ENCODE measurements at regions not wholly inside any gene's neighbourhood (a gene's known extent, or its start where the extent isn't known, plus 50 kb on each side); places are given as distances from the start of the nearest gene placed in this dataset.
"Not testable (repeated sequence)": the region's sequence is repeated elsewhere in the genome, so short reads cannot be mapped to it uniquely, and the experiment has no call there.

- Histone ChIP-seq H3K9me2 (replicated peaks; ENCODE audit: low read depth, low read length) (no peaks in the 10 kb centered on the region), H2AFZ (ENCODE audit: low read length) (no peak overlapping the region), H3K4me3 (ENCODE audit: low read length, poor library complexity, severe bottlenecking) (no peak overlapping the region), H3F3A (ENCODE audit: low read depth) (no peaks in the 10 kb centered on the region), H3K9ac (ENCODE audit: low read depth, low read length, poor library complexity, severe bottlenecking) (no peak overlapping the region), H3K9me3 (ENCODE audit: insufficient read depth, low read depth, low read length) (no peaks in the 10 kb centered on the region), H3K79me2 (ENCODE audit: insufficient read depth, low read length) (no peaks in the 10 kb centered on the region), H4K20me1 (ENCODE audit: insufficient read depth, low read length, poor library complexity, severe bottlenecking) (no peaks in the 10 kb centered on the region), H3K4me2 (ENCODE audit: low read depth, low read length, poor library complexity, severe bottlenecking) (no peak overlapping the region), H3K36me3 (ENCODE audit: insufficient read depth, low read length) (no peaks in the 10 kb centered on the region), H3K4me1 (ENCODE audit: insufficient read depth, low read length, poor library complexity, severe bottlenecking) (peaks cover 14% of the 10 kb centered on the region), H3K27me3 (ENCODE audit: insufficient read depth, low read length, poor library complexity, severe bottlenecking) (no peaks in the 10 kb centered on the region)
- no peak for TF ChIP-seq CTCF (conservative IDR thresholded peaks at IDR 0.05; ENCODE audit: low read length)
- no peak for TF ChIP-seq EZH2phosphoT487 (IDR thresholded peaks at IDR 0.05; ENCODE audit: borderline replicate concordance)
Measured at GRCh38 chr9:81028504-81028903, 660.8 kb downstream of the TLE1 start.

DNA sequence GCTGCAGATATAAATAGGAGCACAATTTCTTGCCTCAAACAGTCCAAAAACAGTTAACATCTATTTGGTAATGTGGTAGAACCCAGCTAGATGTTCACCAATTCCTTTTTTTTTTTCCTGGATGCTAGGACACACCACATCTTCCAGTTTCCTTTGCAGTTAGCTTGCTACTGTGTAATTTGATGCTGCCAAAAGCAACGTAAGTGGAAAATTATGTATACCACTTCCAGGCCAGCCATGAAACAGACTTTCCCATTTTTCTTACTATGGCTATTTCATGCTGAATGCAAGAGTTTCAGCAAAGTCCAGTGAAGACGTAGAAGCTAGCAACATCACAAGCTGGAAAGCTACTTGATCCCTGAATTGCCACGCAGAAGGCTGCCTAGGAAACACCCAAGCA is 667.2 kb downstream of the TLE1 start:
- no peak for TF ChIP-seq CTCF (conservative IDR thresholded peaks at IDR 0.05; ENCODE audit: low read length)
- TF ChIP-seq EZH2phosphoT487 (IDR thresholded peaks at IDR 0.05; ENCODE audit: borderline replicate concordance) = no peak
- H3K27me3 ChIP-seq (ENCODE audit: insufficient read depth, low read length, poor library complexity, severe bottlenecking) = no peaks in the 10 kb centered on the region
- H3K4me3 ChIP-seq (ENCODE audit: low read length, poor library complexity, severe bottlenecking) = no peak overlapping the region
- no peaks in the 10 kb centered on the region for H3F3A ChIP-seq (ENCODE audit: low read depth)
- no peaks in the 10 kb centered on the region for H4K20me1 ChIP-seq (ENCODE audit: insufficient read depth, low read length, poor library complexity, severe bottlenecking)
- peaks cover 7% of the 10 kb centered on the region for H3K4me1 ChIP-seq (ENCODE audit: insufficient read depth, low read length, poor library complexity, severe bottlenecking)
- H3K4me2 ChIP-seq (ENCODE audit: low read depth, low read length, poor library complexity, severe bottlenecking) = no peak overlapping the region
- H3K79me2 ChIP-seq (ENCODE audit: insufficient read depth, low read length) = no peaks in the 10 kb centered on the region
- no peak overlapping the region for H2AFZ ChIP-seq (ENCODE audit: low read length)
- H3K36me3 ChIP-seq (ENCODE audit: insufficient read depth, low read length) = no peaks in the 10 kb centered on the region
- no peak overlapping the region for H3K9ac ChIP-seq (ENCODE audit: low read depth, low read length, poor library complexity, severe bottlenecking)
- H3K9me3 ChIP-seq (ENCODE audit: insufficient read depth, low read depth, low read length) = no peaks in the 10 kb centered on the region
- H3K9me2 ChIP-seq (replicated peaks; ENCODE audit: low read depth, low read length) = no peaks in the 10 kb centered on the region

DNA sequence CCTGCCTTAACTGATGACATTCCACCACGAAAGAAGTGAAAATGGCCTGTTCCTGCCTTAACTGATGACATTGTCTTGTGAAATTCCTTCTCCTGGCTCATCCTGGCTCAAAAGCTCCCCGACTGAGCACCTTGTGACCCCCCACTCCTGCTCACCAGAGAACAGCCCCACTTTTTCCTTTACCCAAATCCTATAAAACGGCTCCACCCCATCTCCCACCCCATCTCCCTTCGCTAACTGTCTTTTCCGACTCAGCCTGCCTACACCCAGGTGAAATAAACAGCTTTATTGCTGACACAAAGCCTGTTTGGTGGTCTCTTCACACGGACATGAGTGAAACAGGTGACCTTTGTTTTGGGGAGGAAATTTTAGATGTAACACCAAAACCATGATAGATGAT is 674.4 kb downstream of the TLE1 start:
- not testable (repeated sequence) for H4K20me1 ChIP-seq (ENCODE audit: insufficient read depth, low read length, poor library complexity, severe bottlenecking); H3K4me2 ChIP-seq (ENCODE audit: low read depth, low read length, poor library complexity, severe bottlenecking); H3K9ac ChIP-seq (ENCODE audit: low read depth, low read length, poor library complexity, severe bottlenecking); H3K36me3 ChIP-seq (ENCODE audit: insufficient read depth, low read length); H3K27me3 ChIP-seq (ENCODE audit: insufficient read depth, low read length, poor library complexity, severe bottlenecking); H3K9me2 ChIP-seq (replicated peaks; ENCODE audit: low read depth, low read length); H3K9me3 ChIP-seq (ENCODE audit: insufficient read depth, low read depth, low read length); H3K79me2 ChIP-seq (ENCODE audit: insufficient read depth, low read length); H3K4me1 ChIP-seq (ENCODE audit: insufficient read depth, low read length, poor library complexity, severe bottlenecking); H3F3A ChIP-seq (ENCODE audit: low read depth); H3K4me3 ChIP-seq (ENCODE audit: low read length, poor library complexity, severe bottlenecking); H2AFZ ChIP-seq (ENCODE audit: low read length)

GRCh38 chr9:81013191-81013590 is 676.2 kb downstream of the TLE1 start:
- H3K9me3 ChIP-seq (ENCODE audit: insufficient read depth, low read depth, low read length); H4K20me1 ChIP-seq (ENCODE audit: insufficient read depth, low read length, poor library complexity, severe bottlenecking); H3K4me1 ChIP-seq (ENCODE audit: insufficient read depth, low read length, poor library complexity, severe bottlenecking); H3K4me3 ChIP-seq (ENCODE audit: low read length, poor library complexity, severe bottlenecking); H3K27me3 ChIP-seq (ENCODE audit: insufficient read depth, low read length, poor library complexity, severe bottlenecking); H3K4me2 ChIP-seq (ENCODE audit: low read depth, low read length, poor library complexity, severe bottlenecking); H2AFZ ChIP-seq (ENCODE audit: low read length); H3K36me3 ChIP-seq (ENCODE audit: insufficient read depth, low read length); H3F3A ChIP-seq (ENCODE audit: low read depth); H3K9ac ChIP-seq (ENCODE audit: low read depth, low read length, poor library complexity, severe bottlenecking); H3K9me2 ChIP-seq (replicated peaks; ENCODE audit: low read depth, low read length); H3K79me2 ChIP-seq (ENCODE audit: insufficient read depth, low read length): not testable (repeated sequence)

Measured in Loucy (cell line).